Nephron (organoid): ENCODE measurements at regions not wholly inside any gene's neighbourhood (a gene's known extent, or its start where the extent isn't known, plus 50 kb on each side); places are given as distances from the start of the nearest gene placed in this dataset.
A peak's percentile ranks its signal among the peaks of the same experiment; 100 is the strongest.
"Not testable (repeated sequence)": the region's sequence is repeated elsewhere in the genome, so short reads cannot be mapped to it uniquely, and the experiment has no call there.

ENCODE experiments used
- H3K27ac Mint-ChIP-seq, 3 experiments: 2 replicates each; pipeline ENCODE4 v1.8.0; 2020; ENCODE audit warnings: mixed read lengths in 3 of 3, mild to moderate bottlenecking in 2 of 3, moderate library complexity in 1 of 3
- H3K27me3 Mint-ChIP-seq: 2 replicates; pipeline ENCODE4 v1.8.0; 2021; ENCODE audit warnings: low read depth, mild to moderate bottlenecking, moderate library complexity, mixed read lengths
- H3K36me3 Mint-ChIP-seq: 2 replicates; pipeline ENCODE4 v1.8.0; 2020; ENCODE audit warnings: low read depth, mixed read lengths
- H3K4me1 Mint-ChIP-seq: 2 replicates; pipeline ENCODE4 v1.8.0; 2020; ENCODE audit warnings: mixed read lengths
- H3K4me3 Mint-ChIP-seq, 3 experiments: 2 replicates each; pipeline ENCODE4 v1.8.0; 2020; ENCODE audit warnings: mild to moderate bottlenecking in 3 of 3, mixed read lengths in 3 of 3, moderate library complexity in 2 of 3
- H3K9me3 Mint-ChIP-seq: 2 replicates; pipeline ENCODE4 v1.8.0; 2020; ENCODE audit warnings: mixed read lengths
- CTCF ChIP-seq, 3 experiments: fragments of 200-600 bp; sonication (generic); IDR thresholded peaks; one replicate each; pipeline ENCODE4 v1.5.0; 2021; ENCODE audit warnings: antibody characterized with exemption in 3 of 3; ENCODE audit not compliant: unreplicated experiment in 3 of 3

GRCh38 chrX:138853936-138854335 is 142.4 kb upstream of the FGF13 start:
- H3K27me3 Mint-ChIP-seq = no peaks in the 10 kb centered on the region

GRCh38 chrX:138849521-138849920 is 138.0 kb upstream of the FGF13 start:
- Mint-ChIP-seq H3K27me3 (no peaks in the 10 kb centered on the region), H3K9me3 (no peaks in the 10 kb centered on the region), H3K36me3 (no peaks in the 10 kb centered on the region), H3K4me3 (no peak overlapping the region), H3K4me1 (no peaks in the 10 kb centered on the region), H3K27ac (no peak overlapping the region)
- no peak for TF ChIP-seq CTCF (IDR thresholded peaks at IDR 0.05; ENCODE audit: unreplicated experiment in 3 of 3)

More at GRCh38 chrX:138853936-138854335, 142.4 kb upstream of the FGF13 start:
- Mint-ChIP-seq H3K4me3 (no peak overlapping the region), H3K9me3 (no peaks in the 10 kb centered on the region), H3K27ac (no peak overlapping the region), H3K36me3 (no peaks in the 10 kb centered on the region), H3K4me1 (peaks cover 12% of the 10 kb centered on the region)
- TF ChIP-seq CTCF (IDR thresholded peaks at IDR 0.05; ENCODE audit: unreplicated experiment in 3 of 3) = no peak

DNA sequence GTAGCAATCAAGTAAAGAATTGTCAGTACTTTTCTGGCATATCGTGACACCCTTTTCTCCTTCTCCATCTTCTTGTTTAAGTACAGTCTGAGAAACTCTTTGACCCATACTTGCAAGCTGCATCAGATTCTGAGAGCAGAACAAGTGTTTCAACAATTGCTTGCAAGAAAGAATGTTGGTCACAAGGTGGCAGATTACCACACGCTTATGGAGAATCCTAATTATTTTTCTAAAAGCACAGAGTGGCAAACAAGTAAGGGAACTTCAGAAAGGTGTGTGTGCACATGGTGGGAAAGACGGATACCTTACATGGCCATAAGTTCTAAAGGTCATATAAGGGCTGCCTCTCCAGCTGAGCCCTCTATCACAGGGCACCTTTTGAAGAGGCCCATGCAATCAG is 136.4 kb upstream of the FGF13 start:
- Mint-ChIP-seq H3K36me3 (no peaks in the 10 kb centered on the region), H3K4me3 (no peak overlapping the region), H3K27ac (no peak overlapping the region), H3K9me3 (no peaks in the 10 kb centered on the region), H3K4me1 (no peaks in the 10 kb centered on the region), H3K27me3 (no peaks in the 10 kb centered on the region)
- TF ChIP-seq CTCF (IDR thresholded peaks at IDR 0.05; ENCODE audit: unreplicated experiment in 3 of 3) = peak; percentile 25 to 31 (median 30)

DNA sequence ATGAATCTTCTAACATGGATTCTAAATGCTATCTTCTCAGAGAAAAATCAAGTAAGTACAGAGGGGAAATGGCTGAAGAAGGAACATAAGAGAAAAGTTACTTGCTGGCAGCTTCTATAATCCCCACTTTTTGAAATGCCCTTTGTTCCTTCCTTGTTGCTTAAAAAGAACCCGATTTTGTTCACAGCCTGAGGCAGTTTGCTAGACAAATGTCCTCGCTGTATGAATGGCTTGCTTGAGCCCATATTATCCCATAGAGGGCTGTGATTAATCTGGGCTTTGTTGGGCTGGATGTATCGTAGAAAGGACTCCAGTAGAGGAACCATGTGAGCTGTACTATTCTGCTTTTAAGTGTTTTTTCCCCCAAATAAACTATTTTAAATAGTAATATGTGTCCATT is 134.3 kb upstream of the FGF13 start:
- TF ChIP-seq CTCF (IDR thresholded peaks at IDR 0.05; ENCODE audit: unreplicated experiment in 3 of 3) = no peak
- no peaks in the 10 kb centered on the region for H3K27me3 Mint-ChIP-seq
- H3K9me3 Mint-ChIP-seq = no peaks in the 10 kb centered on the region
- no peaks in the 10 kb centered on the region for H3K4me1 Mint-ChIP-seq
- H3K4me3 Mint-ChIP-seq = no peak overlapping the region
- no peak overlapping the region for H3K27ac Mint-ChIP-seq
- no peaks in the 10 kb centered on the region for H3K36me3 Mint-ChIP-seq

DNA sequence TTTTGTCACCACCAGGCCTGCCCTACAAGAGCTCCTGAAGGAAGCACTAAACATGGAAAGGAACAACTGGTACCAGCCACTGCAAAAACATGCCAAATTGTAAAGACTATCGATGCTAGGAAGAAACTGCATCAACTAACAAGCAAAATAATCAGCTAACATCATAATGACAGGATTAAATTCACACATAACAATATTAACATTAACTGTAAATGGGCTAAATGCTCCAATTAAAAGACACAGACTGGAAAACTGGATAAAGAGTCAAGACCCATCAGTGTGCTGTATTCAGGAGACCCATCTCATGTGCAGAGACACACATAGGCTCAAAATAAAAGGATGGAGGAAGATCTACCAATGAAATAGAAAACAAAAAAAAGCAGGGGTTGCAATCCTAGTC is 95.9 kb upstream of the FGF13 start:
- H3K36me3 Mint-ChIP-seq, H3K27ac Mint-ChIP-seq, H3K27me3 Mint-ChIP-seq, H3K4me3 Mint-ChIP-seq, H3K4me1 Mint-ChIP-seq: not testable (repeated sequence)
- peaks cover 36% of the 10 kb centered on the region for H3K9me3 Mint-ChIP-seq

DNA sequence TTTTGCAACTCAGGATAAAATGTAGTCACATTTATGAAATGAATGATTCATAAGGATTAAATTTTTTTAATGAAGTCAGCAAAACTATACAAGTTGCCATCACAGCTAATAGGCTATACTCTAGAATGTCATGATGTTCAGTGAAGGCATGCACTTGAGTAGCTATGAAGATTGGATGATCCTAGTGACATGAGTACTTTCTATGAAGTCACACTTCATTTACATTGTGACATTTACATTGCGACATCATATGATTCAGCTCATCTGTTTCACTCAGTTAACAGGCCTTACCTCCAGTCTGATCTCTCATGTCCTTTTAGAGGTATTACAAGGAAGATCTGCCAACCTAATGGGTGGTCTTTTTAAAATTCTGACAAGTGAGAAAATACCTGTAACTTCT is 82.7 kb upstream of the FGF13 start:
- no peaks in the 10 kb centered on the region for H3K4me1 Mint-ChIP-seq
- no peak overlapping the region for H3K4me3 Mint-ChIP-seq

More for the DNA sequence above, 82.7 kb upstream of the FGF13 start:
- H3K27ac Mint-ChIP-seq = peak overlapping the region; percentile 68 to 83 (median 82)
- no peaks in the 10 kb centered on the region for H3K27me3 Mint-ChIP-seq
- peaks cover 23% of the 10 kb centered on the region for H3K9me3 Mint-ChIP-seq
- no peak for TF ChIP-seq CTCF (IDR thresholded peaks at IDR 0.05; ENCODE audit: unreplicated experiment in 3 of 3)
- no peaks in the 10 kb centered on the region for H3K36me3 Mint-ChIP-seq
